ENCODE measurements at regions not wholly inside any gene's neighbourhood (a gene's known extent, or its start where the extent isn't known, plus 50 kb on each side); places are given as distances from the start of the nearest gene placed in this dataset.

DNA sequence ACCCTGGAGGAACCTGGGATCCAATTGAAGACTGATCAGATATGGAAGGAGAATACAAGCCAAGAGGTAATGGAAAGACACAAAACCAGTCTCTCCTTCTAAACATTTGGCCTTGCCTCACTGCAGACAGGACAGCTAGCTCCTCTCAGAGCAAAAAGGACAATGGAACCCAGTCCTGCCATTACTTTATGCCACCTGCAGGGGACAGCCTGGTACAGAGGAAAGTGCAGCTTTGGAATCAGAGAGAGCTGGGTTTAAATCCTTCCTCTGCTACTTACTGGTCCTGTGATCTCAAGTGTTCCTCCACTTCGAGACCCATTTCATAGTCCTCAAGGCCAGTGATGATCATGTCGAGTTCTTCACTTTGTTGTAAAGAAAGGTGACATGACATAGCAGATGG, 159.4 kb upstream of the SMAD3 start:
- DNase-seq (ENCODE audit: low read depth), result no peak

DNA sequence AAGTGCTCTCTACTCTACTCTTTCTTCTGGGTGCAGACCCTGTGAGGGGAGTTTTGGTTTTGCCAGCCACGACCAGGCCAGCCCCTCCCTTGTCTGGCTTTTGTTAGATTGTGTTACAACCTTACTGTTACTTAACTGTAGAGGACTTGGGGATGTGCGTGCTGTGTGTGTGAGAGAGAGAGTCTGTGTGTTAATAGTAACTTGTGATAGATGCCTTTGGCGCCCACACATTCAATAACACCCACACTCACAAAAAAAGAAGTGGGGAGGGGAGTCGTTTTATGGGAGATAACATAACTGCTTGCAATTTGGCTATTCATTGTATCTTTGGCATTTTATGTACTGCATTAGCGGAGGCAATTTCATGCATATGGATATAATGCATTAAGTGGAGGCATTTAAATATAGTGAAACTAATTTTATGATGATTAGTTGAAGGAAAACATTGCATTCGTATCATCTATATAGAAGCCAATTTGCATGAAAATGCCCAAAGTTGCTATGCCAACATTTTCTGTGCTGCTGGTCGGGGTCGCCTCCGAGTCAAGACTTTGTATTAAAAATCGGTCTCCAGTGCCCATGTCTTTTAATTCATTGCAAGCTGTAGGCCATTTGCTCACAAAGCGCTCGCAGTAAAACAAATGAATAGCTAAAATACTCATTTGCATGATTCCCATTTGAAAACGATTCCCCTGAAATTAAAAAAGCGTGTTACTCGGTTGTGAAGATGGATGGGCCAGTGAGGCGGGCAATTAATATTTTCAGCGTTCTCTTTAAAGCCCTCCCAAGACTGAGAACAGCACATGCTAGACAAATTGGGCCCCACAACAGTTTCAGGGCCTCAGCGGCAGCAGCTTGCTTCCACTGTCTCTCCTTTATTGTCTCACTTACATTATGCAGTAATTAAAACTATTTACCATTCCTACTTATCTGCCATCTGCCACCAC, 158.5 kb upstream of the SMAD3 start:
- no peak for DNase-seq (ENCODE audit: low read depth)

DNA sequence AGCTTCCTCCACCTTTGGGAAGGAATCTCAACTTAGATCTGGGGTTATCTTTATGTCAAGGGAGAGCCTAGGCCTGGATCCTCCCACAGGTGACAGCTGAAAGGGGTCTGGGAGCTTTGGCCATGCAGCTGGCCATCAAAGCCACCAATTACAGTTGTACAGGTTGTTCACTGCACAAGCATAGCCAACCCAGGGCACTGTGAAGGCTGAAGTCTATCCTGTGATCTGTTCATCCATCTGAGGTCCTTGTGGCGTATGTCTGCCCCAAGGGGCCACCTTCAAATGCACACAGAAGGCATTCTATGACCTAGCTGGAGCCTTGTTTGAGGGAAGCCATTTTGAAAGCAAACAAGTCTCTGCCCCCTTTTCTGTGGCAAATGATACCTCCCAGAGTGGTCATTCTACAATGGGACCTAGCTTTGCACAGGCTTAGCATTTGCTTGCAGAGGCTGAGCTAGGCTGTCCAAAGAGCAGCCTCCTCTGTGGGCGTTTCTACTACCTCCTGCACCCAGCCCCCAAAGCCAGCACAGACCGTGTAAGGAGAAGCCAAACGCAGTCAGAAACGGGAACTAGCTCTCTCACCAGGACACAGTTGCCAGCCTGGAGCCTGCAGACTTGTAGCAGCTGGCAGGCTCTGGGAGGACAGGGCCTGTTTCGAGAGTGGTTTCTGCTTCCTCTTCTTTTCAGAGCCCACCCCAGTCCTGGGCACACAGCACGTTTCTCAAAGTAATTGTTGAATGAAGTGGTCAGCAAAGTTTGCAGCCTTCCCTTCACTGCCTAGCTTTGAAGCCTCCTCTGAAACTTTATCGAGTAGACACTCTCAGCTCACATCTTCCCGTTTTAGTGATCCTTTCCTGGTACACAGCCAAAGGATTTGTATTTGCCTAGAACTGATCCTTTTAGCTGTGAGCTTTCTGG, 157.3 kb upstream of the SMAD3 start:
- DNase-seq (ENCODE audit: low read depth), result peak; percentile 28

DNA sequence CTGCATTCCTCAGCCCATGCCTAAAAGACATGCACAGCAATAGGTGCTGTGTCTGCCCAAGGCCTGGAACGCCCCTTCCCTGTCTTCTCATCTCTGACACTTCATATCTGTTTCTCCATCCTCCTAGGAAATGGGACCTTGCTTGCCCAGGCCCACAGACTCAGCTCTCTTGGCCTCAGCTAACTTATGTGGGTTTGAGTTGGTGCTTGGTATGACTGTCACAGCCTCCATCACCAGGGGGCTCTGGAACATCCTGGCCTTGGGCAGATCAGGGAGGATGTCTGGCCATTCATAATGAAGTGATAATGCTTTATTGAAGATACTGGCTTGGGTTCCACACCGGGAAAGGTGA, 156.7 kb upstream of the SMAD3 start:
- DNase-seq (ENCODE audit: low read depth), result no peak

DNA sequence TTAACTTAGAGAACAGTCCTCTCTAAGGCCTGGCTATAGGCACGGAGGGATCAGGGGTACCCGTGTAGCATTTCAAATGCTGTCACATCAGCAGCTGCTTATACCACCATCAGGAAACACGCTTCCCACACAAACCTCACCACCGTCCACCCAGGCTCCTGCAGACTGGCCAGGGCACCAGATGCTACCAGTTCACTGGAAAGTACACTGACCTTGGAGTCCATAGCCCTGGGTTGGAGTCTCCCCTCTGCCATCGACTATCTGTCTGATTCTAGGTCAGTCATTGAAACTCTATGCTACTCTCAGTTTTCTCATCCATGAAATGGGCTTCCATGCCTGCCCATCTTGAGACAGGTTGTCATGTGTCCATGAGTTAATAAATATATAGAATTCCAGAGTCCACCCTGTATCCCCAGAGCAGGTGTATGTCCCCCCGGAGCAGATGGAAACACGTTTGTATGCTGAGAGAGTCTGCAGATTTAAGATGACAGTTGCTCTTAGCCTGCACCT, 156.0 kb upstream of the SMAD3 start:
- DNase-seq (ENCODE audit: low read depth), result no peak

DNA sequence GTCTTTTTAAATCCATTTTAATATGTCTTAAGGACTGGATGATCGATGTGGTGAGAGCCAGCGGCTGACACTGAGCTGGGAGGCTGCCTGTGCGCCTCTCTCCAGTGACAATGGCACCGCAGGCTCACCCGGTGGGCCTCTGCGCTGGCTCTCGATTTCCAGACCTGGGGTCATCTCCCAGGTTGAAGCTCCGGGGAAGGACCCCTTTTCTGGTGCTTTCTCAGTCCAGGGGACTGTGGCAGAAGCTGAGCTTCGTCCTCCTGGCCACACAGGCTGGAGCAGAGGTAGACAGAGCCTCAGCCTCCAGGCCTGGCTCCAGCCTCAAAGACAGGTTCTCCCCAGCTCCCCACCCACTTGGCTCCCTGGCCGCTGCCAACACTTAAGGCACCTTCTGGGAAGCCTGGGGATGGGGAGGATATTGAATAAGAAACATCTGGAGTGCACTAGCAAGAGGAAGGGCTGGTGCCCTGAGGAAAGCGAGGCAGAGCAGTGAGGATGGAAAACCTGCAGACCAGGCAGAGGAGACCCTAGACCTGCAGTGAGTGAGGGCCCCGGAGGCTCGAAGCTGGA, 154.2 kb upstream of the SMAD3 start:
- no peak for DNase-seq (ENCODE audit: low read depth)

DNA sequence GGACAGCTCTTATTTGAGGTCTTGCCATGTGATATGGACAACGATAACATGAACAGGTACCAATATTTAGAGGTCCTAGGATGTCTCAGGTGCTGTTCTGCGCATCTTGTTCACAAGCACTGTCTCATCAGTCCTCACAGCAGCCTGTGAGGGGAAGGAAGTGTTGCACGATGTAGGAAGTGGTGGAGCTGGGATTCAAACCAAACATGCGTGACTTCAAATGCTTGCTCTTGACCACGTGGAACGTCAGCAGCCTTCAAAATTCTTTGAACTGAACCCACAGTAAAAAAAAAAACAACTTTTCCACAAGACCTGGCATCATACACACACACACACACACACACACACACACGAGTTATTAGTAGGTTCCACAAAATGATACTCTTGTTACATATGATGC, 153.4 kb upstream of the SMAD3 start:
- no peak for DNase-seq (ENCODE audit: low read depth)

DNA sequence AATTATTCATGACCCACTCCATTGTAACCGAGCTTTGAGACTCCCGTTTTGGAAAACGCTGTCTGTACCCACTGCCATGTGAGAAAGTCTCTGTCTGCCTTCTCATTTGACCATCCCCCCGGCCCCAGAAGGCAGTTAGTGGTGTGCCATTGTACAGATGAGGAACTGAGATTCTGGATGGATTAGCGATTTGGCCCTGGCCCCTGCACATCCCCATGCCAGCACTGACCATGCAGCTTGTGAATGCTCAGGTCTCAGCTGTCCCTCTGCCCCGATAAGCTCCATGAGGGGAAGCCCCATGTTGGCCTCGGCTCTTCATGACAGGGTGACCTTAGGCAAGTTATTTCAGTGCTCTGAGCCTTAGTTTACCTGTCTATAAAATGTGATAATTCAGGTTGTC, 153.0 kb upstream of the SMAD3 start:
- no peak for DNase-seq (ENCODE audit: low read depth)

DNA sequence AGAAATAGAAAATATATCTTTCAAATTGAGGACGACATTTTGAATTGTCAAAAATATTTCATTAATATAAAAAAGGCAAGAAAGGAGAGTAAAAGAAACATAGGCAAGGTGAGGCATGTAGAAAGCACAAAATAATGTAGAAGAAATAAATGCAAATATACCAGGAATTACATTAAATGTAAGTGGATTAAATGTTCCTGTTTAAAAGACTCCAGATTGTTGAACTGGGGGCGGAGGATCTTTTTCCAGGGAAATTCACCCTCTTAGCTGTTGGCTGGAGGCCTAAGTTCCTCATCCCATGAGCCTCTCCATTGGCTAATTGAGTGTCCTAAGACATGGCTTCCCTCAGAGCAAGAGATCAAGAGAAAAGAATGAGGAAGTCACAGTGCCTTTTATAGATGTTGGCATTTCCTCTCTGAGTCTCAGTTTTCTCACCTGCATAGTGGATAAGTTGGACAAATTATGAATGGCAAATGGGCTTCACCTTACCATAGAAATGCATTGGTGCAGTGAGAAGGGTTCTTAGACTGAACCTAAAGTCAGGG, 147.4 kb upstream of the SMAD3 start:
- DNase-seq (ENCODE audit: low read depth), result no peak

DNA sequence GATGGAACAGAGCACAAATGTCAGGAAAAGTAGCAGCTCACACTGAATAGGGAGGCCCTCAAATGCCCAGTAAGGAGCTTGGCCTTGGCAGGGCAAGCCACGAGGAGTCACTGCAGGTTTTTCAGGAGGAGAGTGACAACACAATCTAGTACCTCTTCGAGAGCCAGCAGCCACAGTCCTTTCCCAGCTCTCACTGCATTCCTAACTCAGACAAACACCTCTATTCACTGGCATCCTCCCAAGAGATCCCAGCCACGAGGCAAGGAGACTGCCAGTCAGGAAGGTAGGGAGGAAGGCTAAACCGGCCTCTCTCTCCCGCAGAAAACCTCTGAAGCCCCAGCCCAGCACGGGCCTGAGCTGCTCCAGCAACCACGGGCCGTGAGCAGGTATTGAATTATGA, 146.0 kb upstream of the SMAD3 start:
- no peak for DNase-seq (ENCODE audit: low read depth)

DNA sequence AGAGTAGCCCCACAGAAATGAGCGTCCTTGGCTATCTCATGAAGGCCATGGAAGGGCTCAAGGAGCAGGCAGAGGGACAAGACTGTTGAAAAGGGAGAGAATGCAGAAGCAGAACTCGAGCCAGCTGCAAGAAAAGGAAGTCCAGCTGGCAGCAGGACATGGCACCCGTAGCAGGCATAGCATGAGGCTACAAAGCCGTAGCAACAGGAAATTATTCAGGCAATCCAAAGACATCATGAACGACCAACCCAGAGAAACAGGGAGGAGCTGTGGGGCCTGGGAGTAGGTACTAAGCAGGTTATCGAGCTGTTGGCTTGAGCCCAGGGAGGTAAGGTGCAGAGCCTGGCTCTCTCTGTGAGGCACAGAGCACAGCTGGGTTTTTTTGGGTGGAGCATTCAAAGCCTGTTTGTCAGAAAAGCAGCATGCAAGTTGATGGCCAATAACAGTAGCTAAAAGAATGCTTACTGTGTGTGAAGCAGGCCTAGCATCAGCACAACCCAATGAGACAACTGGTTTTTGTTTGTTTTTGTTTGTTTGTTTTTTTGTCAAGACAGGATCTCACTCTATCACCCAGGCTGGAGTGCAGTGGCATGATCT, 144.0 kb upstream of the SMAD3 start:
- DNase-seq (ENCODE audit: low read depth), result peak; percentile 44

DNA sequence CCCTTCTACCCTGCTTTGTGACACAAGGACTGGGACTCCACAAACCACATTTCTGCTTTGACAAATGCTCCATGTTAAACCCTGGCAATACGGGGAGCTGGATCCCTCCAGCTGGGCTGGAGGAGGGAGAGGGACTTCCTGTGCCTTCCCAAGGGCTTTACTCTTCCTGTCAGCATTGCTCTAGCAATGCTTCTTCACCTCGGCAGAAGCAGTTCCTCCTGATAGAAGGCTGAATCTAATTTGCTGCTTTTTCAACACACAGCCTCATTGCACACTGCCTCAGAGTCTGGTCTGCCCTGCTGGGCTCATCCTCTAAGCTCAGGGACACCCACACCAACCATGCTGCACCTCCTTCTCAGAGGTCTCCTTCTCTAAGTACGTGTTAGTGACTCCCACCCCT, 142.8 kb upstream of the SMAD3 start:
- DNase-seq (ENCODE audit: low read depth), result no peak

DNA sequence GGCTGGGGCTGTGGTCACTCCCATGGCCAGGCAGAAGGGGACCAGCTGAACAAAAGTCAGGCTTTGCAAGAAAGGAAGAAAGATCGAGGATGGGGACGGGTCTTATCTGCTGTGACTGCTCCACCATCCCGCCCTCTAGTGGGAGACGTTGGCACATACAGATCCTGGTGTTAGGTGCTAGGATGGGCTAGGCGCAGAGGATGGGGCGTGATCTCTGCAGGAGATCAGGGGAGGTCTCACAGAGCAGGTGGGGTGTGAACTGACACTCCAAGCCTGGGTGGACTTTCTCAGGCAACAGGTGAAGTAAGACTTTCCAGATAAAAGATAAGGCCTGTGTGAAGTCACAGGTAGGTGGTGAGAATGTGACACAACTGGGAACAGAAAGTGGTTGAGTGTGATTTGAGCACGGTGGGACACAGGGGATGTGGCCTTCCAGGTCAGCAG, 141.9 kb upstream of the SMAD3 start:
- DNase-seq (ENCODE audit: low read depth), result no peak

DNA sequence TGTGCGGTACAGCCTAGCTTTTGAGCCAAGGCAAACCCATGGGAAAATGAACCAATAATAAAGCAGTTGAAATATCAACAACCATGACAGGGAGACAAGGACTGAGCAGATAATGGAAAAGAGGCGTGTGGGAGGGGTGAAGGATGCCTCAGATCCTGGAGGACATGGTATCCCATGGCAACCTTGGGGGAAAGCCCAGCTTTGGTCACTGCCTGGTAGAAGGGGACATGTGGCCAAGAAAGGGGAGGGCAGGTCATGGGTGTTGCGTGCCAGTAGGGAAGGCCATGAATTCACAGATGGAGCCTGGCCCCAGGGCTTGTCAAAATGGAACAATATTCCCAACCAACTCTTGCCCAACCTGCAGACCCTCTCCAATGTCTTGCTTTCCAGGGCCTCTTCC, 140.5 kb upstream of the SMAD3 start:
- no peak for DNase-seq (ENCODE audit: low read depth)

DNA sequence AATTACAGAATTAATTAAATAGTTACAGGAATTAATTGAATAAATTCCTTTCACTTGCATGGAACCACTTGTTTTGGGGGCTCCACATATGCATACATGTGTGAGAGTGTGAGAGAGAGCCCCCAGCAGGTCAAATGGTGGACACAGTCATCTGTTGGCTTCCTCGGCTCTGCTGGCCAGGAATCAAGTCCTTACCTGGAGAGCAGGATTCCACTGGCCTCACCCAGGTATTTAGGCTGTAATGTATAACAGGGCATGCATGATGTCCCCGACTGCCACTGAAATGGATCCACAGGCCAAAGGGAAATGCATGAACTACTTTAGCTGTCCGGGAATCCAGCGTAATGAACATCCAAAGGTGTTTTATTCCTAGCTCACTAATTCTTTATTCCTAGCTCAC, 139.7 kb upstream of the SMAD3 start:
- no peak for DNase-seq (ENCODE audit: low read depth)

DNA sequence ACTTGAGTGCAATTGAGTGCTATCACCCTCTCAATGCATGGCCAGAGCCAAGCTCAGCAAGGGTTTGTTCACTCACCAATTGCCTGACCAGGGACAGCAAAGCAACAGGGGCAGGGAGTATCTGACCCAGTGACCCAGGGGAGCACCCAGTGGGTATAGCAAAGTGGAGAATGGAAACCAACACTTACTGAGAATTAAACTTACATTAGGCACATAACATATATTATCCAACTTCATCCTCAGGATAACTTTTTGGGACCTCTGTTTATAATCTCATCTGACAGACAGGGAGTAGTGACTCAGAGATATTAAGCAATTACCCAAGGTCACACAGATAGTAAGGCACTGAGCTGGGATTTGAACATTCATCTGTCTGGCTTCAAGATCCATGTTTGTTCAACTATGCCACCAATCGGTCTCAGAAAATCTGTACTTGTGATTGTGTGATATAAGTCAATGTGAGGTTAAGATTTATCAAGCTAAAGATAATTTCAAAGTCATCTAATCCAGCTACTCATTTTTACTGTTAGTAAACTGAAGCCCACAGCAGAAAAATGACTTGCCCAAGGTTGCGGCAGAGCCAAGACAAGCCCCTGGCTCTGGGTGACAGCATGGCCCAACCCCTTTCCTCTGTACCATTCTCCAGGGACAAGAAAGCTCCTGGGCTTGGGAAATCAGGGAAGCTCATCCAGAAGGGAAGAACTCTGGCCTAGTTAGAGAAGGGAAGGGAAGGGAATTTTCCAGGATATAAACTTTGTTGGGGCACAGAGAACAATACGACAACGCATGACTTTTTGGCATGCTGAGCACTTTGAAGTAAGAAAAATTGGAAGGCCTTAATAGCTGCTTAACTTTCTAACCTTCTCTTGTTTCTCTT, 138.0 kb upstream of the SMAD3 start:
- peak; percentile 45 for DNase-seq (ENCODE audit: low read depth)

DNA sequence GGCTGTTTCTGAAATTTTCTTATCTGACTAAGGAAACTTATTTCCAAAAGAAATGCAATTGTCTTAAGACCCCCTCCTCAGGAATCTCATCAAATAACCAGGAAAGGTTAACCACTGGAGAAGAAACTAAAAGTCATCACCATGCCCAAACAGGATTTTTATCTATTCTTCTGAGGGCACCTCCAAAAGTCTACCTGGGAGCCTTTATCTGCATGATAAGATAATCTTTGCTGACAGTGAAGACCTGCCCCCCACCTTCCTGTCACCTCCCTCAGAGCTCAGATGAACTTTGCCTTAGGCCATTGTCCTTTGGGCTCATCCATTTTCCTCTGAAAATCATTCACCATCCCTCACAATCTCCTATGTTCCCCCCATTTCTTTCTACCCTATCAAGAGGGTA, 137.3 kb upstream of the SMAD3 start:
- DNase-seq (ENCODE audit: low read depth), result no peak

DNA sequence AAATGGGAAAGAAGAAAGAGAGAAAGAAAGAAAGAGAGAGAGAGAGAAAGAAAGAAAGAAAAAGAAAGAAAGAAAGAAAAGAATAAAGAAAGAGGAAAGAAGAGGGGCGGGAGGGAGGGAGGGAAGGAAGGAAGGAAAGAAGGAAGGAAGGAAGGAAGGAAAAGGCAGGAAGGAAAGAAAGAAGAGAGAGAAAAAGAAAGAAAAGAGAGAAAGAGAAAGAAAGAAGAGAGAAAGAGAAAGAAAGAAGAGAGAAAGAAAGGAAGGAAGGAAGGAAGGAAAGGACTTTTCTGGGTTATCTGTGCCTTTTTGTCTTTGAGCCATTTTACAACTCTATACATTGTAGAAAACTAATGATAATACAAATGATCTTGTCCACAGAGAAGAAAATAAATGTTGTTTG, 136.6 kb upstream of the SMAD3 start:
- DNase-seq (ENCODE audit: low read depth), result no peak

DNA sequence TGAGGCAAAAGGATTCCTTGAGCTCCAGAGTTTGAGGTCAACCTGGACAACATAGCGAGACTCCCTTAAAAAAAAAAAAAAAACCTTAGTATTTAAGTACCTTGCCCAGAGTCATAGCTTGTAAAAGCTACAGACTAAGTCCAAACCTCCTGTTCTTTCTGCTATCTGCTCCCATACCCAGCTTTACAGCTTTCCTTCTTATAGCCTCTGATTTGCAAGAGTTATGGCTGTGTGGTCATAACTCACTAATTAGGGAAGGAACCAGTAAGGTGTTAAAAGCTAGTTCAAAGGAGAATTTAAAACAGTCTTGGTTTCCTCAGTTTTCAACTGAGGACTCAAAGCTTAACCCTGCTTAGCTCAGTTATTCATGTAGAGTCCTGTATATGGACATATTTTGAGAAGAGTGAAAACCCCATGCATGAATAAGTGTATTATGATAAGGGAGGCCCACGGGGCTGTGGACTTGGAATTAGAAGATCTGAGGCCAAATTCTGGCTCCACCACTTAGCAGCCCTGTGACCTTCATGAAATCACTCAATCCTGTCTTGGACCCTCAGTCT, 135.5 kb upstream of the SMAD3 start:
- no peak for DNase-seq (ENCODE audit: low read depth)

Measured in fibroblast of gingiva (primary cell).